ENCODE measurements at regions not wholly inside any gene's neighbourhood (a gene's known extent, or its start where the extent isn't known, plus 50 kb on each side); places are given as distances from the start of the nearest gene placed in this dataset.

DNA sequence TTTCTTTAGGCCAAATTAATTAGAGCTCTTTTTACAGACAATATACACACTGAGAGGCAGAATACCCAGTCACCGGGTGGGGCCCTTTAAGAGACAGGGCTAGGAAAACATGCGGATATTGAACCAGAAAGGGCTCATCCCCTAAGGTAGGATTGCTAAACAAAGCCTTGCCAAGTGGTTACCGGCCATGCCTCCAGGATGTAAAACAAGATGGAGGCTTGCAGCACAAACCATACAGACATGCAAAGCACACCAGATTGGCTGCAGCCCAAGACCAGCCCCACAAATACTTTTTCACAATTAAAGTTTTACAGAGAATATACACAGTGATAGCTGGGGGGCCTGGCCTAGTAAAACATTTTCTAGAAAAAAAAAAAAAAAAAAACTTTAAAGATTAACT, 210.0 kb downstream of the KLHL4 start:
- no peak for DNase-seq (ENCODE audit: extremely low read depth in 1 of 11, low read depth in 9 of 11, low spot score in 4 of 11)

DNA sequence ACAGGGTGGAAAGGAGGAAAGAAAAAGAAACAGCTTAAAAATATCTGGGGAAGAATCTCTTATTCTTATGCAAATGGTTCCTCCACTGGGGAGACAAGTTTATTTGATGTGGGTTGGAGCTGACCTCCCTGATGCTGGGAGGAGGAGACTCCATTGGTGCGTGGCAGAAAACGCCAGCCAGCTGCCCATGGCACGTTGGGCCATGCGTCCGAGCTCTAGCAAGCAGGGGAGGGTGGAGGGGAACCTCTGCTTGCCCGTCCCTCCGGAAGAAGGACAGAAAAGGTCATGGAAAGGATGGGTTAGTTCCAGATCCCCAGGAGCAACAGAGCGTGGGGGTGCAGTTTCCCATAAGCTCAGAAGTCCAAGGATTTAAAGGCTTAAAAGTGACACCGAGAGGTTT, 210.4 kb downstream of the KLHL4 start:
- DNase-seq (ENCODE audit: extremely low read depth in 1 of 11, low read depth in 9 of 11, low spot score in 4 of 11), result no peak

DNA sequence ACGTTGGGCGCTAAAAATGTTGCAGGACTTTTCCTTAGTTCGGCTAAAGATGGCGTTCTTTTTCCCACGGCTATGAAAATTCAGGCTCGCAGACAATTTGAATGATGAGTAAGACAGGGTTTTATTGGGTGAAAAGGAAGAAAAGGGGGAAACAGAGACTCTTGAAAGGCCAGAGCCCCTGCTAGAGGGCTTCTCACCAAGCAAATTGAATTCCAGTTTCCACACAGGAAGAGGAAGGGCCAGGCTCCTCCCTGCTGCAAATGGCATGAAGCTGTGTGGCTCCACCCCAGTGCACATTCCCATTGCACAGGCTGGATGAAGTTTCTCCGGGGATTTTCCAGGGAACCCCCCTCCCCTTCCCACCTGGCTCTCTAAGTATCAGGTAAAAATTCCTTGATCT, 210.9 kb downstream of the KLHL4 start:
- DNase-seq (ENCODE audit: extremely low read depth in 1 of 11, low read depth in 9 of 11, low spot score in 4 of 11), result no peak

DNA sequence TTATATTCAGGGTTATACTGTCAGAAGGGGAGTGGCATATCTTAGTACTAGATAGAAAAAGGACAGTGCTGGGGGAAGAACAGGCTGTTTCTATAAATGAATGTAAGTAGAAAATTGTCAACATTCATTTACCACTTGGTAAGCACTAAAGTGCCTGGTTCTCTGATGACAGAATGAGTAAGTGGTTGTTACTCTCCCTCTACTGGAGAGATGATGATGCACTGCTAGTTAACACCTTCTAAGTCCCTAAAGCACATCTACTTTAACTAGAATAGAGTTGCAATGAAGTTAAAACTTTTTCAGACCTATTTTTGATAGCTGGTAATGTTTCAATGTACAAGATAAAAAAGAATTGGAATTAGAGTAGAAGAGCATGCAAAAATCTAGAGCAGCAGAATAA, 214.5 kb downstream of the KLHL4 start:
- DNase-seq (ENCODE audit: extremely low read depth in 1 of 11, low read depth in 9 of 11, low spot score in 4 of 11), result no peak

DNA sequence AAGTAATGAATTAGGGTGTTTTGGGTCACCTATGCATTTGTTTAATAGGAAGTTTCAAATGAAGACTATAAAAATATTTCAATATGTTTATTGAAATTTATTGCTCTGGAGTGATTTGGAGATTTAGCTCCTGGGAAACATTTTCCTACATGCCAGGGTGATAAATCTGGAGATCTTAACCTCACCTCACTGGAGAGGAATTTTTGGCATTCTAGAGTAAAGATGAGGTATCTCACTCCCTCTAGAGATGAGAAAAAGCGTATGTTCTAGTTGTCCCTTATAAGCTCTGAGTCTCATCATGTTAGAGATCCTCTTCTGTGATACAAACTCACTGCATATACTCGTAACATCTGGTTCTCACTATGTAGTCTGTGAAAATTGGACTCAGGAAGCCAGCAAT, 219.0 kb downstream of the KLHL4 start:
- DNase-seq (ENCODE audit: extremely low read depth in 1 of 11, low read depth in 9 of 11, low spot score in 4 of 11), result no peak

DNA sequence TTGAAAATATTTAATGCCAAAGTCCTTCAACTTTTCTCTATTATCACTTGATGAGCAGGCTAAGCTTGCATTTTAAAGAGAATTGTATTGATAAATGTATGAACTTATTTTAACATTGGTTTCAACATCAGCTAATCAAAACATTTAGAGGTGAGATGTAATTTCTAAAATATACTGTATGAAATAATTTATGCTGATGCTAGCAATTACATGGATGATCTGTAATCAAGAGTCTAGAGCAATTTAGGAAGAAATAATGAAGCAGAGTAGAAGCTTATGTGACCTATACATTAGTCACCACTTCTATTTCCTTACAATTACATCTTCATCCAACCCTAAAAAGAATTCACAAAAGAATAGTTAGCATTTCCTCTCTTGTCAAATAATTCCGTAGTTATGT, 226.8 kb downstream of the KLHL4 start:
- no peak for DNase-seq (ENCODE audit: extremely low read depth in 1 of 11, low read depth in 9 of 11, low spot score in 4 of 11)

DNA sequence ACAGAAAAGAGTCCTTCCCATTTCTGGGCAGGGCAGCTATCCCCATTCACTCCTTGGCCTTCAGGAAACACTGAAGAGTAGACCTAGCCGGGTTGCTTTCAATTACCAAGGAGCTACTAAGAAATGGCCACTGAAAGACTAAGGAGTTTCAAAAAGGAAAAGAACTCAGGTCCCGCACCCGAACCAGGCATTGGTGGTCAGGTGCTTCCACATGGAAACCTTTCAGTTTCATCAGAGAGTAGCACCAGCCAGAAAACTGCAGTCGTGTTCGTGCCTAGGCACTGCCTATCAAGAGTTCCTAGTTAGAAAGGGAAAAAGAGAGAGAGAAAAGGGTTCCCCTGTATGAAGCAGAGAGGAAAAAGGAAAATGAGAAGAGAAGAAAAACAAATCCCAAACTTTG, 237.9 kb downstream of the KLHL4 start:
- DNase-seq (ENCODE audit: extremely low read depth in 1 of 11, low read depth in 9 of 11, low spot score in 4 of 11), result no peak

DNA sequence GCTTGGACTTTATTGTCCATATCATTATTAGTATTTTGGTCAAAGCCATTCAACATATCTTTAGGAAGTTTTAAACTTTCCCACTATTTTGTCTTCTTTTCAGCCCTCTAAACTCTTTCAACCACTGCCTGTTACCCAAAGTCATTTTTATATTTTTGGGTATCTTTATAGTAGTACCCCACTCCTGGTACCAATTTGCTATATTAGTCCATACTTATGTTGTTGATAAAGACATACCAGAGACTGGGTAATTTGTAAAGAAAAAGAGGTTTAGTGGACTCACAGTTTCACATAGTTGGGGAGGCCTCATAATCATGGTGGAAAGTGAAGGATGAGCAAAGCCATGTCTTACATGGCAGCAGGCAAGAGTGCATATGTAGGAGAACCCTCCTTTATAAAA, 271.4 kb downstream of the KLHL4 start:
- no peak for DNase-seq (ENCODE audit: extremely low read depth in 1 of 11, low read depth in 9 of 11, low spot score in 4 of 11)

DNA sequence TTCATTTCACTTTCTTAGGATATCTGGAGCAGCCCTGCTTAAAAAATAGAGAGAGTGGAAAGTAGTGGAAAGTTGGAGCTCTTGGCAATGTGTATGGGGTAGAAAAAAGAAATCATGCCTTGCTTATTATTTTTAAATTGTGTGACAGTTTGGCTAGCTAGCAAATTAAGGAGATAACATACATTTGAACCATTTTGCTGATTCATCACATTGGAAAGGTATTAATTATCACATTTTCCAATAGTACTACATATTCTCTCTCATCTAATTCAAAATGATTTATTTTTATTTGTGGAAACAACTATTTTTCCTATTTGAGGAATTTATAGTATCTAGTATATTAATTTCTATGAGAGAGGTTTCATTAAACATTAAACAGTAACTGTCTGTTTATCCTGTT, 280.4 kb downstream of the KLHL4 start:
- no peak for DNase-seq (ENCODE audit: extremely low read depth in 1 of 11, low read depth in 9 of 11, low spot score in 4 of 11)

DNA sequence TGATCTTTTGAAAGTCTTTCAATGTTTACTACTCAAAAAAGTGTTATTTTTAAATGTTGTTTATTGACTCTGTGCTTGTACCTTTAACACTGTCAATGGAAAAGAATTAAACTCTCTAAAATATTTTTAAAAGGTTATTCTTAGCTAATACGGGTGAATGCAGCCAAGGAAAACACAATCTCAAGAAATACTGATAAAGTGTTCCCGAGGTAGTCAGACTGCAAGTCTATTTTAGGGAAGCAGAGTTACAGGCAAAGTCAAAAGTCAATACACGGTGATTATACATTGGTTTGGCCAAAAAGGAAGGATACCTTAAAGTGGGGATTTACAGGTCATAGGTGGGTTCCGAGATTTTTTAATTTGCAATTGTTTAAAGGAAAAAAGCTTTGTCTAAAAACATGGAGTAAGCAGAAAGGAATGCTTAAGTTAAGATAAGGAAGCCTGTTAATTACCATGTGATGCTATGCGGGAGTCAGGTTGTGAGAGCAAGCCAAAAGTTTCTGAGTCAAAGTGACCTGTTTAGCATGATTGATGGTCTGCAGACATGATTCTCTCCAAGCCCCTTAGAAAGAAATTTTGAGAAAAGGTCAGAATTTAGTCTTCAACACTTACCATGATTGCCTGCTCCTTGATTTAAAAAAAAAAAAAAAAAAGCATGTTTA, 288.4 kb downstream of the KLHL4 start:
- DNase-seq (ENCODE audit: extremely low read depth in 1 of 11, low read depth in 9 of 11, low spot score in 4 of 11), result peak in 2 of 11 donors; percentile 1 to 7

DNA sequence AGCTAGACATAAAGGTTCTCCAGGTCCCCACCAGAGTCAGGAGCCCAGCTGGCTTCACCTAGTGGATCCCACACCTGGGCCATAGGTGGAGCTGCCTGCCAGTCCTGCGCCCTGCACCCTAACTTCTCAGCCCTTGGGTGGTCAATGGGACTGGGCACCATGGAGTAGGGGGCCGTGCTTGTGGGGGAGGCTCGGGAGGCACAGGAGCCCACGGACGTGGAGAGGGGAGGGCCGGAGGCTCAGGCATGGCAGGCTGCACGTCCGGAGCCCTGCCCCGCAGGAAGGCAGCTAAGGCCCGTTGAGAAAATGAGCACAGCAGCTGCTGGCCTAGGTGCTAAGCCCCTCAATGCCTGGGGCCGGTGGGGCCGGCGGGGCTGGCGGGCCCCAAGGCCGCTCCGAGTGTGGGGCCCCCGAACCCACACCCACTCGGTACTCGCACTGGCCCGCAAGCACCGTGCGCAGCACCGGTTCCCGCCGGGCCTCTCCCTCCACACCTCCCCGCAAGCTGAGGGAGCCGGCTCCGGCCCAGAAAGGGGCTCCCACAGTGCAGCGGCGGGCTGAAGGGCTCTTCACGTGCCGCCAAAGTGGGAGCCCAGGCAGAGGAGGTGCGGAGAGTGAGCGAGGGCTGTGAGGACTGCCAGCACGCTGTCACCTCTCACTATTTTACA, 291.1 kb downstream of the KLHL4 start:
- no peak for DNase-seq (ENCODE audit: extremely low read depth in 1 of 11, low read depth in 9 of 11, low spot score in 4 of 11)

DNA sequence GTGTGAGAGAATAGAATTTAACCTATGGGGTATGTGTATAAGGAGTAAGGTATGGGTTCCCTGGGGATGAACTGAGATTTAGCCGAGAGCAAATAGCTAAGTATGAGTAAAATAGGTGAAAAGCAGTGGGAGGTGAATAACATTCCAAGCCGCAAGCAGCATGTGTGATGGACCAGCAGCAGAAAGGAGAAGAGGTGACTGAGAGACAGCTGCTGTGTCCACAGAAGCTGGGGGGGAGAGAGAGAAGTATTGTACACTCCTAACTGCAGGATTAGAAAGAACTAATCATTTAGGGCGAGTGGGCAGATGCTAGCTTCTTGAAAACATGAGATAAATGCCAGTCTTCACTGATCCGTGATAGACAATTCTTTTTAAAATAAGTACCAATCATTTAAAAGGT, 296.0 kb downstream of the KLHL4 start:
- no peak for DNase-seq (ENCODE audit: extremely low read depth in 1 of 11, low read depth in 9 of 11, low spot score in 4 of 11)

DNA sequence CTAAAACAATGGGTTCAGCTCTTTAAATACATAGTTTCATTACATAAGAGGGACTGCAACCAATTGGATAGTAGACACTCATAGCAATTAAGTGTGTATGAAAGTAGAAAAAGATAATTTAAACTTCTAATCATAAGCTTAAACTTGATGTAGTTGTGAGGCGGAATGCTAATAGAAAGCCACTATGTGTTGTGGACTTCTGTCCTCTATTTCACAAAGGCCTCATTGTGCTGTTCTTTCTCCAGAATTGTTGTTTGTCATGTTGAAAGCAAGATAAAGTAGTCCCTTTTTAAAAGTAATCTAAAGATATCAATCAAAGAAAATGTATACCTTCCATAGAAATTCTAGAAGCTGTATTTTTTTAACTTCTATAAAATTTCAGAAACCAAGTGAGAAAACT, 329.4 kb downstream of the KLHL4 start:
- DNase-seq (ENCODE audit: extremely low read depth in 1 of 11, low read depth in 9 of 11, low spot score in 4 of 11), result no peak

DNA sequence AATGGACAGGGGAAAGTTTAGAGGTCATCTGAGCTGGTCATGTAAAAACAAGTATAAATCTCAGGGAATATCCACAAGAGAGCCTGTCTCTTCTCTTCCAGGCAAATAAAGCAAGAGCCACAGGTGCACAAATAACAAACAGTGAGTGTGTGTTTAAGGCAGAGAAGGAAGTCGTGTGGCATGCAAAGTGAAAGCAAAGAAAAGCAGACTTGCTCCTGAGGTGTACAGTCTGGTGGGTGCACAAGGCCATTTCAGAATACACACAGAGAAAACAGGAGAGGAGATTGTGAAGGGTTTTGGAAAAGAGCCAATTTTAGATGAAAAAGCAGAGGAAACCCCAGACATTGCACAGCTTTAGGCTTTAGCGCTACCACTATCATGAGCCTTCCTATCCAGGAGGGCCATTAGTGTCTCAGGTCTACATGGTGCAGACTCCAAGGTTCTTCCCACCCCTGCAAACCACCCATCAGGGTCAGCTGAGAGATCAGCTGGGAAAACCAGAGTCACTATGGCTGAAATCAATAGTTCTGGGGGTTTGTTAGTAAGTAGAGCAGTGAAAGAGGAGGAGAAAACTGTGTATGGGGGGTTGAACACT, 355.8 kb downstream of the KLHL4 start:
- no peak for DNase-seq (ENCODE audit: extremely low read depth in 1 of 11, low read depth in 9 of 11, low spot score in 4 of 11)

DNA sequence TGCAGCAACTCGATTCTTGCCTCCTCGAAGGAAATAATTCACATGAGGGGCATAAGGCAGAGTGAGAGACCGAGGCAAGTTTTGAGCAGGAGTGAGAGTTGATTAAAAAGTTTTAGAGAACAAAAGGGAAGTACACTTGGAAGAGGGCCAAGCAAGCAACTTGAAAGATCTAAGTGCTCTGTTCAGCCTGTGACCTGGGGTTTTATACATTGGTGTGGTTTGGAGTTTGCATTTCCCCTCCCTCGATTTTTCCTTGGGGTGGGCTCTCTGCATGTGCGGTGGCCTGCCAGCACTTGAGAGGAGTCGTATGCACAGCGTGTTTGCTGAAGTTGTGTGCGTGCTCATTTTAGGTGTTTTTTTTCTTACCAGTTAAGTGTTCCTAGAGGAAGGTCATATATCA, 356.4 kb downstream of the KLHL4 start:
- peak in 3 of 11 donors; percentile 1 to 13 (median 11) for DNase-seq (ENCODE audit: extremely low read depth in 1 of 11, low read depth in 9 of 11, low spot score in 4 of 11)

DNA sequence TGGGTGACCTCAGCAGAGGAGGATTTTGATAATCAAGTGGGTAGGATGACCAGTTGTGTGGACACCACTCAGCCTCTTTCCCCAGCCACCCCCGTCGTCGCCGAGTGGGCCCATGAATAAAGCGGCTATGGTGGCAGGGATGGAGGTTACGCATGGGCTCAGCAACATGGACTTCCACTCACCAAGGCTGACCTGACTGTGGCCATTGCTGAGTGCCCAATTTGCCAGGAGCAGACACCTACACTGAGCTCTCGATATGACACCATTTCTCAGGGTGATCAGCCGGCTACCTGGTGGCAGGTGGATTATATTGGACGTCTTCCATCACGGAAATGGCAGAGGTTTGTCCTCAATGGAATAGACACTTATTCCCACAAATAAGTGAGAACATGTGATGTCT, 361.3 kb downstream of the KLHL4 start:
- no peak for DNase-seq (ENCODE audit: extremely low read depth in 1 of 11, low read depth in 9 of 11, low spot score in 4 of 11)

DNA sequence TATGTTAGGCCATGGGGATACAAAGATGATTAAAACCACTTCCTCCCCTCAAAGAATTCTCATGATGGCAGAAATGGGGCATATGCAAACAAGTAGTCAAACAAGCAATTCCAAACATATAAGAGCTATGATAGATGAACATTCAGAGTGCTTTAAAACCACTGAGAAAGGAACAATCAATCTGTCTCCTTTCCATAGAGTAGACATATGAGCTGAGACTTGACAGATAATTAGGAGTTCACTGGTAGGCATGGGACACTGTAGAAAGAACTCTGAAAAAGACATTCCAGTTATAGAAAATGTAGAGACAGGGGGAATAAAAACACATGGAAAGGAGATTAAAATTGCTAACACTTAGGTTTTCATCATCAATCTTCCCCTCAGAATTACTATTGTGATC, 372.8 kb downstream of the KLHL4 start:
- no peak for DNase-seq (ENCODE audit: extremely low read depth in 1 of 11, low read depth in 9 of 11, low spot score in 4 of 11)

DNA sequence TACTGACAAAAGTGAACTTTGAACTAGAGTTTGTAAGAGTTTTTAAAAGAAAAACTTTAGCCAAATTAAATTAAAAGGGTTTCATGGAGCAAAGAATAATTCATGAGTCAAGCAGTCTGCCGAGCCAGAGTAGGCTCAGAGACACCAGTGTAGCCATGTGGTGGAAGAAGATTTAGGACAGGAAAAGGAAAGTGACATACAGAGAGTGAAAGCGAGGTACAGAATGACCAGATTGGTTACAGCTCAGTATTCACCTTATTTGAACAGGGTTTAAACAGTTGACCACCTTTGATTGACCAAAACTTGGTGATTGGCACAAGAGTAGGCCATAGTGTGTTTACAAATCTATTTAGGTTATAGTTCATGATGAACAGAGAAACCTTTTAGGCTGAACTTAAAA, 377.8 kb downstream of the KLHL4 start:
- DNase-seq (ENCODE audit: extremely low read depth in 1 of 11, low read depth in 9 of 11, low spot score in 4 of 11), result peak in 1 of 11 donors; percentile 22

DNA sequence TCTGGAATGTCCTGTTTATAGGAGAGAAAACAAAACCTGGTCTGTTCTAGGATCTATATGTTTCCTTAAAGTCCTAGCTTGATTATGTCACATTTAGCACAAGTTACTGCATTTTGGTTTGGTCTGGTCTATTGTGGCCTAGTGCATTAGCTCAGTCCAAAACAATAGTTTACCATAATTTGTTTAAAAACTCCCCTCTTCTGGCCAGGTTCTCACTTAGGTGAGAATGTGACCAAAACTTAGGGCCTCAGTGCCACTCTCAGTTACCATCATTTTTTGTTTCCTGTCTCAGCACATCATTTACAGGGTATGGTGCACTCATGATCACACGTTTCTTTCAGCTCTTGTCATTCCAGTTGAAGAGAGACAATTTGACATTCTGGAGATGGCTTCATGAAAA, 378.5 kb downstream of the KLHL4 start:
- DNase-seq (ENCODE audit: extremely low read depth in 1 of 11, low read depth in 9 of 11, low spot score in 4 of 11), result no peak

DNA sequence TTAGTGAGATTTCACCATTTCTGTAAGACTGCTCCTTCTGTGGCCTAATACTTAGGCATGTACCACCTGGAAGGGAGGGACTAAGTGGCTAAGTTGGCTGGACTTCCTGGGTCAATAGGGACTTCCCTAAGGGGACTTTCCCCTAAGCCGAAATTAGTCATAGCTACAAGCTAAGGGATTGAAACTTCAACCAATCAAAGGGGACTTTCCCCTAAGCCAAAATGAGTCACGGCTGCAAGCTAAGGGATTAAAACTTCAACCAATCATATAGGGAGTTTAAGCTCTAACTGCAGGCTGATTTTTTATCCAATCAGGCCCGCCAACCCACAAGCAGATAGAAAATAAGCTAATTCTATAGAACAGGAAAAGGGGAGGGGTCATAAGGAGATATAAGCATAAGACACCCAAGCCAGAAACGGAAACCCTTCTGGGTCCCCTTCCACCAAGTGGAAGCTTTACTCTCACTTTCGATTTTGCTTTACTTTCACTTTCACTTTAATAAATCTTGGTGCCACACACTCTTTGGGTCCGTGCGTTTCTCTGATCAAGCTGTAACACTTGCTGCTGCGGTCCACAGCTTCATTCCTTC, 382.8 kb downstream of the KLHL4 start:
- DNase-seq (ENCODE audit: extremely low read depth in 1 of 11, low read depth in 9 of 11, low spot score in 4 of 11), result no peak
